PFSK-1 (cell line): ENCODE measurements at regions not wholly inside any gene's neighbourhood (a gene's known extent, or its start where the extent isn't known, plus 50 kb on each side); places are given as distances from the start of the nearest gene placed in this dataset.

Experiments used
- FOXP2 ChIP-seq: optimal IDR thresholded peaks from 2 replicates; pipeline ENCODE3; 2011; ENCODE audit warnings: borderline replicate concordance, control low read depth, inconsistent platforms; ENCODE audit not compliant: insufficient read depth; ENCODE audit errors: extremely low read length, extremely low read depth
- POLR2AphosphoS5 ChIP-seq: IDR thresholded peaks from 2 replicates; pipeline ENCODE4 v1.6.1; 2012; ENCODE audit warnings: low read depth, mild to moderate bottlenecking, control low read depth, low read length, moderate library complexity
- SIN3A ChIP-seq: IDR thresholded peaks from 2 replicates; pipeline ENCODE4 v1.6.1; 2012; ENCODE audit warnings: mild to moderate bottlenecking, low read length, moderate library complexity, borderline replicate concordance; ENCODE audit not compliant: insufficient read depth
- TAF1 ChIP-seq: IDR thresholded peaks from 2 replicates; pipeline ENCODE4 v1.6.1; 2012; ENCODE audit warnings: low read length, control low read depth, borderline replicate concordance; ENCODE audit not compliant: insufficient read depth
- TF ChIP-seq, protein P1 (sequence below), 2 experiments: IDR thresholded peaks; 2 replicates each; pipeline versions ENCODE4 v1.6.1 to v1.8.0; 2011 to 2012; ENCODE audit warnings: low read depth in 2 of 2, low read length in 2 of 2, control low read depth in 1 of 2, inconsistent platforms in 1 of 2, mild to moderate bottlenecking in 1 of 2, moderate library complexity in 1 of 2; ENCODE audit not compliant: insufficient read depth in 1 of 2

DNA sequence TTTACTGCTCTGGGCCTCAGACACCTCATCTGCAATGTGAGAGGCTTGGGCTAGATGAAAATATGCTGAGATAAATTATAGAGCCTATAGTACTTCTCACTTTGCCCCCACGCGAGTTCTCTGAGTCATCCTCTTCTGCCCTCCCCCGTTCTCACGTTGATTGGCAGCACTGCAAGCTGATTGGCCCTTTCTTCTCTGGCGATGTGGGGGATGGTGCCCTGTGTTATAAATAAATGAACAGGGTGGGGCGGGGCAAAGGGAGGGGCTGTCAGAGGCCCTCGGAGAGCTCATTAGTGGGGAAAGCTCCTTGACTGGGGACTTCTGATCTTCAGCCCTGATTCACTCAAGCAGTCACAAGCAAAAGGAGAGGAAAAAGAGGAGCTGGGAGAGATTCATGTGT, 64.3 kb upstream of the ZC3H12A start:
- TF ChIP-seq FOXP2 (no peak), SIN3A (no peak), TAF1 (no peak), POLR2AphosphoS5 (no peak)
- TF ChIP-seq, protein P1, sequence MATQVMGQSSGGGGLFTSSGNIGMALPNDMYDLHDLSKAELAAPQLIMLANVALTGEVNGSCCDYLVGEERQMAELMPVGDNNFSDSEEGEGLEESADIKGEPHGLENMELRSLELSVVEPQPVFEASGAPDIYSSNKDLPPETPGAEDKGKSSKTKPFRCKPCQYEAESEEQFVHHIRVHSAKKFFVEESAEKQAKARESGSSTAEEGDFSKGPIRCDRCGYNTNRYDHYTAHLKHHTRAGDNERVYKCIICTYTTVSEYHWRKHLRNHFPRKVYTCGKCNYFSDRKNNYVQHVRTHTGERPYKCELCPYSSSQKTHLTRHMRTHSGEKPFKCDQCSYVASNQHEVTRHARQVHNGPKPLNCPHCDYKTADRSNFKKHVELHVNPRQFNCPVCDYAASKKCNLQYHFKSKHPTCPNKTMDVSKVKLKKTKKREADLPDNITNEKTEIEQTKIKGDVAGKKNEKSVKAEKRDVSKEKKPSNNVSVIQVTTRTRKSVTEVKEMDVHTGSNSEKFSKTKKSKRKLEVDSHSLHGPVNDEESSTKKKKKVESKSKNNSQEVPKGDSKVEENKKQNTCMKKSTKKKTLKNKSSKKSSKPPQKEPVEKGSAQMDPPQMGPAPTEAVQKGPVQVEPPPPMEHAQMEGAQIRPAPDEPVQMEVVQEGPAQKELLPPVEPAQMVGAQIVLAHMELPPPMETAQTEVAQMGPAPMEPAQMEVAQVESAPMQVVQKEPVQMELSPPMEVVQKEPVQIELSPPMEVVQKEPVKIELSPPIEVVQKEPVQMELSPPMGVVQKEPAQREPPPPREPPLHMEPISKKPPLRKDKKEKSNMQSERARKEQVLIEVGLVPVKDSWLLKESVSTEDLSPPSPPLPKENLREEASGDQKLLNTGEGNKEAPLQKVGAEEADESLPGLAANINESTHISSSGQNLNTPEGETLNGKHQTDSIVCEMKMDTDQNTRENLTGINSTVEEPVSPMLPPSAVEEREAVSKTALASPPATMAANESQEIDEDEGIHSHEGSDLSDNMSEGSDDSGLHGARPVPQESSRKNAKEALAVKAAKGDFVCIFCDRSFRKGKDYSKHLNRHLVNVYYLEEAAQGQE (IDR thresholded peaks at IDR 0.05; ENCODE audit: insufficient read depth in 1 of 2, low read depth in 2 of 2, low read length in 2 of 2): no peak

DNA sequence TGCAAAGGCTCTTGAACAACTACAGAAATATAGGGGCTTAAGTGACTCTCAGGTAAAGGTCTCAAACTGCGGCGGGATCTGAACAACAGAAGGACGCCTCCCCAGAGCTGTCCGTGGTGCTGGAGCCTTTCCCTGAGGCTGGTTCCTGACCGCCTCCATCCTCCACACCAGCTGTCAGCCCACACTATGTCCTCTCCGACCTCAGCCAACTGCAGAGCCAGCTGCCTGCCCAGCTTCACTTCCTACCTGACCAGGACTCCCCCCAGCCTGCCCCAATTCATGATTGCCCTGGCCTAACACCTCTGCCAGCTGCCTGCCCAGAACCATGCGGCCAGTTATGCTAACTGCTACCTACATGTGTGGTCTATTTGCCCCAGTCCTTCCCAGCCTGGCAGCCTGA, 63.6 kb upstream of the ZC3H12A start:
- TF ChIP-seq POLR2AphosphoS5 (no peak), FOXP2 (no peak)
- TF ChIP-seq, protein P1 (IDR thresholded peaks at IDR 0.05; ENCODE audit: insufficient read depth in 1 of 2, low read depth in 2 of 2, low read length in 2 of 2): peak; percentile 94 to 97

DNA sequence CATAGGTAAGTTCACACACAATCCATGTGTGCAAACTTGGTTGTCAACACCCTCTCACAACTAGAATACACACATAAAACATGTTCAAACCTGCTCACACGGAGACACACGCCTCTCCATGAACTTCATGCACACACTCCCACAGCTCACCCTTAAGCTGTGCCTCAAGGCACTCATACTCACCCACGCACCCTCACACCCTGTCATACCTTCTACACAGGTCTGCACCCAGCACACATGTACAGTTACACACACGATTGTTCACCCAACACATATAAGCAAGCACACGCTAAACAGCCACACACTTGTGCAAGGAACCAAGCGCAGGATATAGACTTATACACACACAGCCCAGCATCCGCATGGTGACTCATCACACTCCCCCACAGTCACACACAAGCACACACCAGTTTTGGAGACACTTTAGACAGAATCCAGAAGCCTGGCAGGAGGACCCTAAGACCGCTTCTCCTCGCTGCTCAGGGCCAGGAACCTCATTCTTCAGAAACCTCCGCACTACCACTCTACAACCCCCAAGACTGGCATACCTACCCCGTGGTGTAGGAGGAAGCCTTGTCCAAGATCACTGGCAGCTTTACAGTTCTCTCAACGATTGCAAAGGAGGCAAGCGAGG, 58.7 kb upstream of the ZC3H12A start:
- TF ChIP-seq TAF1 (no peak), POLR2AphosphoS5 (no peak), FOXP2 (no peak), SIN3A (no peak)
- TF ChIP-seq, protein P1 (IDR thresholded peaks at IDR 0.05; ENCODE audit: insufficient read depth in 1 of 2, low read depth in 2 of 2, low read length in 2 of 2): no peak

DNA sequence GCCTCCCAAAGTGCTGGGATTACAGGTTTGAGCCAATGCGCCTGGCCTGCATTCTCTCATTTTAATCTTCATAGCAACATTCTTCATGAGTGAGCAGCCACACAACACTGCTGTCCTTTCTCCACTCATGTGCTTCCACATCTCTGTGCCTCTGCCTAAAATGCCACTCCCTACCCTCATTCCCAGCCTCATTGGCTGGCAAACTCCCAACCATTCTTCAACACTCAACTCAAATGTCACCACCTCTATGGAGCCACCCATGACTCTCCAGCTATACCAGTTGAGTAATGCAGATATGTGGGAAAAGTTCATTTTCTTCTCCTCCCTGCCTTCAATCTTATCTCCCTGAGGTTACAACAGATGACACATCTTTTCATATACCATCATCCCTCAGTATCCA, 53.9 kb upstream of the ZC3H12A start:
- TF ChIP-seq FOXP2: no peak
- TF ChIP-seq TAF1: no peak
- no peak for TF ChIP-seq SIN3A
- TF ChIP-seq, protein P1 (IDR thresholded peaks at IDR 0.05; ENCODE audit: insufficient read depth in 1 of 2, low read depth in 2 of 2, low read length in 2 of 2): no peak
- no peak for TF ChIP-seq POLR2AphosphoS5

DNA sequence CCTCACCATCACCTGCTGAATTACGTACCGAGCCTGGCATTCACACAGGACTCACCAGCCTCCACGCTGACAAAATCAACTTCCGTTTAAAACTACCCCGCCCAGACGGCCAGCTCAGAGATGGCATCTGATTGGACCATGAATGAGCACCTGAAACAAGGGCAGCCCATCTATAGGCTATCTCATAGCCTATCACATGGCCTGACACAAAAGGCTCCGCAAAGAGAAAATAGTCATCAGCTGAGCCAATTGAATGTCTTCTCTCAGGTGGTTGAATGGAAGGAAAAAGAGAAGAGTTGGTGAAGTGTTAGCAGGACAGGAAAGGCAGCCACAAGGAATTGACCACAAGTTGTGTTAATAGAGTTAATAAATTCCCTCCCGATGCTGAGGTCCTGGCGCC, 50.6 kb upstream of the ZC3H12A start:
- TF ChIP-seq FOXP2 (no peak), POLR2AphosphoS5 (no peak), TAF1 (no peak), SIN3A (no peak)
- TF ChIP-seq, protein P1 (IDR thresholded peaks at IDR 0.05; ENCODE audit: insufficient read depth in 1 of 2, low read depth in 2 of 2, low read length in 2 of 2): no peak
